ENCODE measurements at regions not wholly inside any gene's neighbourhood (a gene's known extent, or its start where the extent isn't known, plus 50 kb on each side); places are given as distances from the start of the nearest gene placed in this dataset.

DNA sequence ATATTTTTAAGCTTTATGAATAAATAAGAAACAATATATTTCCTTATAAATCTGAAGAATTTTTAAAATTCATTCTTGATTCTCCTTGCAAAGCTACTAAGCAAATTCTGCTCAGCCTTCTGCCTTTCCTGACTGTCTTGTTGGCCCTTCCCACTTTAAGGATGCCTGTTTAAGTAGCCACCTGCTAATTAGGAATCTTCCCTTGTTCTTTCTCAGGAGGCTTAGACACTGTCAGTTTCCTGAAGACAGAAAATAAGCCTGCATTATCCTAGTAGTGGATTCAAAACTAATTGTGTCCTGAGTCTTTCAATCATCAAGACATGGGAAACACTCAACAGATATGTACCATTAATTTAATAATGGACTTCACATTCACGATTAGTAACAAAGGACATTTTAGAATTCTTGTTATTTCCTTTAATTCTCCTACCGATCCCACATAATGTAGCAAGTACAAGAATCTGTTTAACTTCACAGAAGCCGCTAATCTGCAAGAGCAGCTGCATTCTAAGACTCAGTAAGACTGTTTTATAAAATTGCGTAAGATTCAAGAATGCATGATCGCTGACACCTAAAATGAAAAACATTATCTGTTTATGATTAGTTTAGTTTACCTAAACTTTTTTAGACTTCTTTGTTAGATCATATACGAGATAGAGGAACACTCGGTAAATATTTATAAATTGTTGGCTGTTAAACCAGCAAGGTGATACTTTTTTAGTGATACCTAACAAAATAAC is 445.4 kb upstream of the DSEL start:
- Histone ChIP-seq H3K27ac (ENCODE audit: low read depth, low read length) (no peak overlapping the region), H3K36me3 (ENCODE audit: insufficient read depth, low read length) (no peaks in the 10 kb centered on the region), H3K79me2 (ENCODE audit: control insufficient read depth, insufficient read depth, low read length, unreplicated experiment) (no peaks in the 10 kb centered on the region)

DNA sequence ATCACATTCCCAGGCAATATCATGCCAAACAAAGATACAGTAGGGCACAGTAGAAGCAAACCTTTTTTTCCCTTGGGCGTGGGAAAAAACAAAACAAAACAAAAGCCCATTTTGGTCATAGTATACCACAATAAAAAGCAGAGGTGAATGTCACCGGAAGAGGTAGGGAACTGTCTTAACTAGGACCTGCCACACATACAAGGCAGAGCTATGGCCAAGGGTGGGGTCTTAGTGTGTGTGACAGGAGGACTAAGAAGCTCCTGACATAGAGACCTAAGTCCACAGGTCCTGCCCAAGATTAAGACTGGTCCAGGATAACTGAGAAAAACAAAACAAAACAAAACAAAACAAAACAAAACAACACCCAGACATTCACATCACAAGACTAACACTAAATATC is 441.2 kb upstream of the DSEL start:
- no peaks in the 10 kb centered on the region for H3K27me3 ChIP-seq (ENCODE audit: insufficient read depth, low read length)
- H2AFZ ChIP-seq (ENCODE audit: low read length, unreplicated experiment), result no peak overlapping the region
- no peaks in the 10 kb centered on the region for H3K79me2 ChIP-seq (ENCODE audit: control insufficient read depth, insufficient read depth, low read length, unreplicated experiment)
- H3K4me1 ChIP-seq (ENCODE audit: control insufficient read depth, insufficient read depth, low read length, unreplicated experiment), result no peaks in the 10 kb centered on the region
- H3K36me3 ChIP-seq (ENCODE audit: insufficient read depth, low read length), result no peaks in the 10 kb centered on the region
- no peak overlapping the region for H3K4me3 ChIP-seq (ENCODE audit: low read depth, low read length)
- H3K27ac ChIP-seq (ENCODE audit: low read depth, low read length), result no peak overlapping the region

More for the DNA sequence above, 445.4 kb upstream of the DSEL start:
- Histone ChIP-seq H2AFZ (ENCODE audit: low read length, unreplicated experiment) (no peak overlapping the region), H3K4me1 (ENCODE audit: control insufficient read depth, insufficient read depth, low read length, unreplicated experiment) (no peaks in the 10 kb centered on the region), H3K4me3 (ENCODE audit: low read depth, low read length) (no peak overlapping the region), H3K27me3 (ENCODE audit: insufficient read depth, low read length) (no peaks in the 10 kb centered on the region)

DNA sequence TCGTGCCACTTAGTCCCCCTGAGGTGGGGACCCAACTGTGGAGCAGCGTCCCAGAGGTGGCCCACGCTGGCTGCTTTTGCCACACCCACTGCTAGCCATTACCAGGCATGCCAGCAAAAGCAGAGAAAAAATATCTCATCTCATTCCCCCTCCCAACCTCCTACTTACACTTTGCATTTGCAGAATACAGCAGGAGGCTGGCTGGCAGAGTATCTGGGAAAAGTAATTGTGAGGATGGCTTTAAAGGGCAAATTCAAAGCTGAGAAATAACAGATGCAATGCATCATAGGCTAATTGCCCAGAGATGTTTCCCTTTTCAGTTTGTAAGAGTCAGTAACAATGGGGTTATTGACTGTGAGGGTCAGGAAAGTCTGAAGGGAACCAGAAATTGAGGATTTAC is 438.1 kb upstream of the DSEL start:
- Histone ChIP-seq H2AFZ (ENCODE audit: low read length, unreplicated experiment) (no peak overlapping the region), H3K4me1 (ENCODE audit: control insufficient read depth, insufficient read depth, low read length, unreplicated experiment) (no peaks in the 10 kb centered on the region), H3K27me3 (ENCODE audit: insufficient read depth, low read length) (no peaks in the 10 kb centered on the region), H3K79me2 (ENCODE audit: control insufficient read depth, insufficient read depth, low read length, unreplicated experiment) (no peaks in the 10 kb centered on the region), H3K4me3 (ENCODE audit: low read depth, low read length) (no peak overlapping the region), H3K36me3 (ENCODE audit: insufficient read depth, low read length) (no peaks in the 10 kb centered on the region), H3K27ac (ENCODE audit: low read depth, low read length) (no peak overlapping the region)

DNA sequence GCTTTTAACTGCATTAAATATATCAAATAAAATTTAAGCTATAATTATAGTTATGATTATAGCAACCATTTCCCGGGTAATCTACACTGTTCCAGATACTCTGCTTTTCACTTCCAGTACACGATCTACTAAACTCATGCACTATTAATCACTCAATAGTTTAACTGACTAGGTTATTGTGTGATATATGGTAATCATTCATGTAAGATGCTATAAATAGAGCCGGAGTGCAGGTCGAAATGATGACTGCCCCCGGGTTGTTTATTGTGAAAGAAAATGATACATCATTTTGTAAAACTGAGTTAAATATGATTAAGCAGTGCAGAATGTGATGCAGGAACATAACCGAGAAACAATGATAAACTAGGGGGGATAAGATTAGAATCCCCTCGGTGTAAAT is 434.6 kb upstream of the DSEL start:
- no peak overlapping the region for H2AFZ ChIP-seq (ENCODE audit: low read length, unreplicated experiment)
- H3K4me3 ChIP-seq (ENCODE audit: low read depth, low read length), result no peak overlapping the region
- no peaks in the 10 kb centered on the region for H3K4me1 ChIP-seq (ENCODE audit: control insufficient read depth, insufficient read depth, low read length, unreplicated experiment)
- no peaks in the 10 kb centered on the region for H3K36me3 ChIP-seq (ENCODE audit: insufficient read depth, low read length)
- no peaks in the 10 kb centered on the region for H3K27me3 ChIP-seq (ENCODE audit: insufficient read depth, low read length)
- no peak overlapping the region for H3K27ac ChIP-seq (ENCODE audit: low read depth, low read length)
- H3K79me2 ChIP-seq (ENCODE audit: control insufficient read depth, insufficient read depth, low read length, unreplicated experiment), result no peaks in the 10 kb centered on the region

DNA sequence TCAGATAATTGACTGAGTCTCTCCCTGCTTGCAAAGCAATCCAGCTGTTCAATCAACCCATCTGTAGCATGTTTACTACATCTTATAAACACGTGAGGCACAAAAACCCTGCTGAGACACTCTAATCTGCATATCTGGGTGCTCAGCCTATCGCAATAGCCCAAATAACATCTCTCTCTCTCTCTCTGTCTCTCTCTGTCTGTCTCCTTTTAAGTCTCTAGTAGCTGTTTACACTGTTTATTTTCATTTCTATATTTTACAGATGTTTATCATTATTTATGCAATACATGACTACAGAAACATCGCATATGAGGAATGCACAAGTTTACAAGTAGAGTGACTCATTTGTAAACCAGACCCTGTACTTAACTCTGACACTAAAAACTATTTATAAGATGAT is 422.1 kb upstream of the DSEL start:
- no peaks in the 10 kb centered on the region for H3K27me3 ChIP-seq (ENCODE audit: insufficient read depth, low read length)
- no peak overlapping the region for H3K4me3 ChIP-seq (ENCODE audit: low read depth, low read length)
- no peaks in the 10 kb centered on the region for H3K36me3 ChIP-seq (ENCODE audit: insufficient read depth, low read length)
- H3K79me2 ChIP-seq (ENCODE audit: control insufficient read depth, insufficient read depth, low read length, unreplicated experiment), result no peaks in the 10 kb centered on the region
- H2AFZ ChIP-seq (ENCODE audit: low read length, unreplicated experiment), result no peak overlapping the region
- H3K4me1 ChIP-seq (ENCODE audit: control insufficient read depth, insufficient read depth, low read length, unreplicated experiment), result no peaks in the 10 kb centered on the region
- H3K27ac ChIP-seq (ENCODE audit: low read depth, low read length), result no peak overlapping the region

DNA sequence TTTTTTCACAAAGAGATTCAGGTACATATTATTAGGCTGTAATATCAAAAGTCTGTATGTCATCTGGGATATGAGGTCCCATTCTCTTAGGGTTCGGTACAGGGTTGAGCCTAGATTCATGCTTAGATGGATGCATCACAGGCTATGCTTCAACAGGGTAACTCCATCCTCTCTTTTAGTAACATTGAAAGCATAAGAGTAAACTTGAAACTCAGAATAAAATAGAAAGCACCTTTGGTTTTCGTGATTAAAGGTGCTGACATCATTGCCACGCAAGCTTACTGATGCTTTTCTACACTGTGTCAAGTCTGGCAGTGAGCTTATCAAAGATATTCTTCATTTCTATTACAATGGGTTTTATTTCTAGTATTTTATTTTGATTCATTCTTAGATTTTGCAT is 419.1 kb upstream of the DSEL start:
- Histone ChIP-seq H3K36me3 (ENCODE audit: insufficient read depth, low read length) (no peaks in the 10 kb centered on the region), H3K79me2 (ENCODE audit: control insufficient read depth, insufficient read depth, low read length, unreplicated experiment) (no peaks in the 10 kb centered on the region), H2AFZ (ENCODE audit: low read length, unreplicated experiment) (no peak overlapping the region), H3K4me1 (ENCODE audit: control insufficient read depth, insufficient read depth, low read length, unreplicated experiment) (peaks cover 4% of the 10 kb centered on the region), H3K27me3 (ENCODE audit: insufficient read depth, low read length) (no peaks in the 10 kb centered on the region), H3K27ac (ENCODE audit: low read depth, low read length) (no peak overlapping the region), H3K4me3 (ENCODE audit: low read depth, low read length) (no peak overlapping the region)

DNA sequence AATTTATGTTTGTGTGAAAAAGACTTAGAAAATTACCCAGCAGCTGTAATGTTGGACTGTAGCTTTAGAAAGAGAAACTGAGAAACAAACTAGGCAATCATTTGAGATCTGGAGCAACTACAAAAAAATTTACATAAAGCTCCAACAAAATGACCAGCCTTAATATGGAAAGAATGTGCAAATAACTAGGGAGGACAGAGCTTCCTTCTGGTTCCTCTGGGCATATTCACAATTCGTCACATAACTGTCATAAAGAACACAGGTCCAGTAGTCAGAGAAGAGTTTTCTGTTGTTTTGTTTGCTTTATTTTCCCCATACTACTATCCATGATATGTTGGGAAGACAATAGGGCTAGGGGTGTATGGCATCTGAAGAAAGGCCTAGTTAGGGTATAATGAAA is 416.8 kb upstream of the DSEL start:
- no peak overlapping the region for H3K27ac ChIP-seq (ENCODE audit: low read depth, low read length)
- no peak overlapping the region for H3K4me3 ChIP-seq (ENCODE audit: low read depth, low read length)
- H3K79me2 ChIP-seq (ENCODE audit: control insufficient read depth, insufficient read depth, low read length, unreplicated experiment), result no peaks in the 10 kb centered on the region
- peaks cover 9% of the 10 kb centered on the region for H3K4me1 ChIP-seq (ENCODE audit: control insufficient read depth, insufficient read depth, low read length, unreplicated experiment)
- H2AFZ ChIP-seq (ENCODE audit: low read length, unreplicated experiment), result no peak overlapping the region
- no peaks in the 10 kb centered on the region for H3K36me3 ChIP-seq (ENCODE audit: insufficient read depth, low read length)
- H3K27me3 ChIP-seq (ENCODE audit: insufficient read depth, low read length), result no peaks in the 10 kb centered on the region

DNA sequence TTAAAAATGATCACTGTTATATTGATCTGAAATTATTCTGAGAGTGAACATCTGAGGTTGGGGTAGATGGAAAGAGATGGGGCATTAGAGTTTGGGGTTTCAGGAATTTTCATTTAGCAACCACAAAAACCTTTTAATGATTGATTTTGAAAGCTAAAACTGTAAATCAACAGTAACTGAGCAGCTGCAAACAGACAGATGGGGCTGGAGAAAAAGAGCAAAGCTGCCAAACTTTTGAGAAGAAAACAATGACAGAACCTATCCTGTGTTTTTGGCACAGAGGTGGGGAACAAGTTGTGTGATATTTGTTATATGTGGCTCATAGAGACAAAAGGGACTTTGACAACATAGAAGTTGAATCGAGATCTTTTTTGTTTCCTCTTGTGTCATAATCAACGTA is 415.8 kb upstream of the DSEL start:
- Histone ChIP-seq H3K4me3 (ENCODE audit: low read depth, low read length) (no peak overlapping the region), H3K27ac (ENCODE audit: low read depth, low read length) (no peak overlapping the region), H3K27me3 (ENCODE audit: insufficient read depth, low read length) (no peaks in the 10 kb centered on the region), H3K4me1 (ENCODE audit: control insufficient read depth, insufficient read depth, low read length, unreplicated experiment) (peaks cover 9% of the 10 kb centered on the region), H2AFZ (ENCODE audit: low read length, unreplicated experiment) (no peak overlapping the region), H3K79me2 (ENCODE audit: control insufficient read depth, insufficient read depth, low read length, unreplicated experiment) (no peaks in the 10 kb centered on the region), H3K36me3 (ENCODE audit: insufficient read depth, low read length) (no peaks in the 10 kb centered on the region)

DNA sequence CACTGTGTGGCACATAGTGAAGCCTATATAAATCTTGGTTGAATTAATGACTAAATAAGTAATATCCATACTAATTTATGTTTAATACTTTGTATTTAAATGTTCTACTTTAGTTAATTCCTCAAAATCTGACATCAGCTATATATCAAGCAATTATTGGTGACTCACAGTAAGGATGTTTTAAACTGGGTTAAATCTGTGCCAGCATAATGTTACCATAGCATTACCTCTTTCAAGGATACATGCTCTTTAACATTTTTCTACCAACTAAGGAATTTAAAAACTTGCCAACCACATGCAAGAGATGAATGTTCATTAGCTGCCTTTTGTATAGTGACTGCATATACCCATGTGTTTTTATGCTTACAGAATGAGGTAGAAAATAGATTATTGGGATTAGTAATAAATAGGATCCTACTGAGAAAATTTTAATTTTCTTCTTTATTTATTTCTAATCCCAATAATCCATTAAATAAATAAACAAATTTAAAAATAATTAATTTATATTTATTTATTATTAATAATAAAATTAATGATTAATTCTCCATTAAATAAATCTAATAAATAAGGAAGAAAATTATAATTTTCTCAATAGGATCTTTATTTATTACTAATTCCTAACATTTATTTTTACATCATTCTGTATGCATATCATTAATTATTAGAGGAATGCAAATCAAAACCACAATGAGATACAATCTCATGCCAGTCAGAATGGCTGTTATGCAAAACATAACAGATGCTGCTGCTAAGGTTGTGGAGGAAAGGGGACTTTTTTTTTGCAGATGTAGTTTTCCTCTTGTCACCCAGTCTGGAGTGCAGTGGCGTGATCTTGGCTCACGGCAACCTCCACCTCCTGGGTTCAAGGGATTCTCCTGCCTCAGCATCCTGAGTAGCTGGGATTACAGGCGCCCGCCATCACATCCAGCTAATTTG is 410.7 kb upstream of the DSEL start:
- H3K27me3 ChIP-seq (ENCODE audit: insufficient read depth, low read length), result no peaks in the 10 kb centered on the region
- no peak overlapping the region for H3K27ac ChIP-seq (ENCODE audit: low read depth, low read length)
- H3K4me1 ChIP-seq (ENCODE audit: control insufficient read depth, insufficient read depth, low read length, unreplicated experiment), result peaks cover 9% of the 10 kb centered on the region
- no peak overlapping the region for H3K4me3 ChIP-seq (ENCODE audit: low read depth, low read length)
- no peaks in the 10 kb centered on the region for H3K36me3 ChIP-seq (ENCODE audit: insufficient read depth, low read length)
- H2AFZ ChIP-seq (ENCODE audit: low read length, unreplicated experiment), result no peak overlapping the region
- H3K79me2 ChIP-seq (ENCODE audit: control insufficient read depth, insufficient read depth, low read length, unreplicated experiment), result no peaks in the 10 kb centered on the region

DNA sequence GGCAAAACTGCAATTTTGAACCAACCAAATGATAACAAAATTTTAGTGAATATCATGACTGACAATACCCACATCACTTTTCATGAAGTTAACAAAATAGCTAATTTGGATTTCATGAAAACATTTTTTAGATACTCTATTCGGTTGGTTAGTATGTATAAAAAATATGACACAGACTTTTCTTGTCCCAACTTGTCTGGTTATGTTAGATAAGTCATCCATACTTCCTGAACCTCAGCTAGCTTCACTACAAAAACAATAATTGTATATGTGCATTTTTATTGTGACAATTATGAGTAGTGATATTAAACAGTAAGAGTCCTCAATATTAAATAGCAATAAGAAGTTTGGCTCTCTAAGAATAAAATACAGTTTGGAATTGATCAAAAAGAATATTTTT is 408.1 kb upstream of the DSEL start:
- H2AFZ ChIP-seq (ENCODE audit: low read length, unreplicated experiment), result no peak overlapping the region
- no peak overlapping the region for H3K27ac ChIP-seq (ENCODE audit: low read depth, low read length)
- H3K27me3 ChIP-seq (ENCODE audit: insufficient read depth, low read length), result no peaks in the 10 kb centered on the region
- H3K79me2 ChIP-seq (ENCODE audit: control insufficient read depth, insufficient read depth, low read length, unreplicated experiment), result no peaks in the 10 kb centered on the region
- no peaks in the 10 kb centered on the region for H3K4me1 ChIP-seq (ENCODE audit: control insufficient read depth, insufficient read depth, low read length, unreplicated experiment)
- H3K36me3 ChIP-seq (ENCODE audit: insufficient read depth, low read length), result no peaks in the 10 kb centered on the region
- no peak overlapping the region for H3K4me3 ChIP-seq (ENCODE audit: low read depth, low read length)

DNA sequence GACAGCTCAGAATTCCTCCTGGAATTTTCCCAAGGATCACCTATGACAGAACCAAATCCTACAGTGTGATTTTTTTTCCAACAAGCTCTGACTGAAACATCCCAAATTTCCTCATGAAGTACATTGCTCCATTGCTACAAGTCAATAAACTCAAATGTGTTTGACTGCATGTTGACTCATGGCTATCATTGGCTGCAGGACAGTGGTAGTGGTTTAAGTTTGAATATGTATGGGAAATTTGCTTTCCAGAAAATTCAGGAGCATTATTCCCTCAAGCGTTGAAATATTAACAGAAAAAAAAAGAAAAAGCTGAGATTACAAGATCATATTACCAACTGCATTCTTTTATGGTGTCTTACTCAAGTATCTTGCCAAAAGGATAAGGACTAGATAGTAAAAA is 402.8 kb upstream of the DSEL start:
- H3K27me3 ChIP-seq (ENCODE audit: insufficient read depth, low read length), result no peaks in the 10 kb centered on the region
- no peak overlapping the region for H3K27ac ChIP-seq (ENCODE audit: low read depth, low read length)
- no peaks in the 10 kb centered on the region for H3K4me1 ChIP-seq (ENCODE audit: control insufficient read depth, insufficient read depth, low read length, unreplicated experiment)
- no peak overlapping the region for H3K4me3 ChIP-seq (ENCODE audit: low read depth, low read length)
- no peak overlapping the region for H2AFZ ChIP-seq (ENCODE audit: low read length, unreplicated experiment)
- no peaks in the 10 kb centered on the region for H3K79me2 ChIP-seq (ENCODE audit: control insufficient read depth, insufficient read depth, low read length, unreplicated experiment)
- H3K36me3 ChIP-seq (ENCODE audit: insufficient read depth, low read length), result no peaks in the 10 kb centered on the region
